IPS-18a (cell line): ENCODE measurements at regions not wholly inside any gene's neighbourhood (a gene's known extent, or its start where the extent isn't known, plus 50 kb on each side); places are given as distances from the start of the nearest gene placed in this dataset.

Source experiments
- H3K27ac ChIP-seq: one replicate; pipeline ENCODE4 v1.5.1; 2013; ENCODE audit warnings: low read length
- H3K27me3 ChIP-seq: one replicate; pipeline ENCODE4 v1.6.1; 2013; ENCODE audit warnings: mild to moderate bottlenecking, low read length; ENCODE audit not compliant: control insufficient read depth, insufficient read depth
- H3K36me3 ChIP-seq: one replicate; pipeline ENCODE4 v1.6.1; 2013; ENCODE audit warnings: low read depth, low read length; ENCODE audit not compliant: control insufficient read depth
- H3K4me1 ChIP-seq: one replicate; pipeline ENCODE4 v1.6.1; 2013; ENCODE audit warnings: low read depth, low read length; ENCODE audit not compliant: control insufficient read depth
- H3K4me3 ChIP-seq: one replicate; pipeline ENCODE4 v1.5.1; 2013; ENCODE audit warnings: low read length
- H3K9ac ChIP-seq: one replicate; pipeline ENCODE4 v1.6.1; 2013; ENCODE audit warnings: mild to moderate bottlenecking, low read length, moderate library complexity
- H3K9me3 ChIP-seq: one replicate; pipeline ENCODE4 v1.6.1; 2013; ENCODE audit warnings: low read depth, low read length; ENCODE audit not compliant: control insufficient read depth

DNA sequence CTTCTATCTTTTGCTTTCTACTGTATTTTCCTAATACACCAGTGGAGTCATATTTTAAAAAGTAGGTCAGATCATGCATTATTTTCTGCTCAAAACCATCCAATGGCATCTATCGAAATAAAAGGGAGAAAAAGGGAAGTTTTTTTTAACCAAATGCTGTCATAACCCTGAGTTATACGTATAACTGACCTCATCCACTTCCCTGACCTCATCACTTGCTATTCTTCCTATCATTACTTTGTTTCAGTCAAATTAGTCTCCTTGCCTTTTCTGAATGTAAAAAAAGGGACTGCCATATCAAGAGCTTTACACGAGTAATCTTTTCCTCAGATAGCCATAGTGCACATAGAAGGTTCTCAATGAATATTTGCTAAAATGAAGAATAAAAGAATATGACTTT is 1383.6 kb downstream of the ZPLD1 start:
- Histone ChIP-seq H3K4me3 (no peak overlapping the region), H3K9me3 (no peaks in the 10 kb centered on the region), H3K9ac (no peak overlapping the region), H3K27me3 (no peaks in the 10 kb centered on the region), H3K27ac (no peak overlapping the region), H3K4me1 (peaks cover 20% of the 10 kb centered on the region), H3K36me3 (no peaks in the 10 kb centered on the region)

- H3K9me3 ChIP-seq: no peaks in the 10 kb centered on the region
- no peaks in the 10 kb centered on the region for H3K36me3 ChIP-seq
- H3K4me1 ChIP-seq: peaks cover 17% of the 10 kb centered on the region
- H3K27me3 ChIP-seq: no peaks in the 10 kb centered on the region
- H3K9ac ChIP-seq: no peak overlapping the region
- H3K27ac ChIP-seq: no peak overlapping the region
- H3K4me3 ChIP-seq: no peak overlapping the region
These were observed 1384.0 kb downstream of the ZPLD1 start for GRCh38 chr3:103818800-103819199.

DNA sequence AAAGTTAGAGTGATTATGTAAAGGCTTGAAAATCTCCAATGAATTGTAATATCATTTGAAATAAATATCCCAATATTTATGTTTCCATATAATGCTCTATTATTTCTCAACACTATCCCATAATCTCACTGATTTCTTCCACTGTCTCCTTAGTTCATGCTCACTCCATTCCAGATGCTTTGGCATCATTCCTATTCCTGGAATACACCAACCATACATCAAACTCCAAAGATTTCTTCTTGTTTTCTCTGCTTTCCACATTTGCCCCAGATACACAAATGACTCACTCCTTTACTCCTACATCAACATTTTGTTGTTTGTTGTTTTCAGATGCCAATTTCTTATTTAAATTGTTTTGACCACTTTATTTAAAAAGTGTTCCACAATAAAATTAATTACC is 1390.8 kb downstream of the ZPLD1 start:
- no peak overlapping the region for H3K4me3 ChIP-seq
- peaks cover 6% of the 10 kb centered on the region for H3K9me3 ChIP-seq
- no peak overlapping the region for H3K9ac ChIP-seq
- H3K27me3 ChIP-seq: no peaks in the 10 kb centered on the region
- no peaks in the 10 kb centered on the region for H3K36me3 ChIP-seq
- H3K27ac ChIP-seq: no peak overlapping the region
- no peaks in the 10 kb centered on the region for H3K4me1 ChIP-seq

DNA sequence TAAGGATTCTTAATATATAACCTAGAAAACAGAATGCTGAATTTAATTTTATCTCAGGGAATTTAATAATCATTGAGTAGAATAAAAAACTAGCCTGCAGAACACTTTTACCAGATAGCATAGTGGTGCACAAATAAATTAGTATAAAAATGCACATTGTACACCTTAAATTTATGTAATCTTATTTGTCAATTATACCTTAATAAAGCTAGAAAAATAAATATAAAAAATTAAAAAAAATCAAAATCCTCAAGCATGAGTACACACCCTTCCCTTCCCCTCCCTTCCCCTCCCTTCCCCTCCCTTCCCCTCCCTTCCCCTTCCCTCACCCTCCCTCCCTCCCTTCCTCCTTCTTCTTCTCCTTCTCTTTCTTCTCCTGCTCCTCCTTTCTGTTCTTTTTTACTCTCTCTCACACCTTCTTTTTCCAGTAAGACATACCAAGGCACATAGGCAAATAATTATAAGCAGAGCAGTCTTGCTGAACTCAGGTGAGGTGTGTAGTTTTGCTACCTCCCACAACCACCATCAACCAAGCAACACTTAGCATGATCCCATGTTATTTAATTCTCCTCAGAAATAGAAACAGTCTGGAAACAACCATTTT is 1395.0 kb downstream of the ZPLD1 start:
- H3K4me3 ChIP-seq: no peak overlapping the region
- H3K4me1 ChIP-seq: no peaks in the 10 kb centered on the region

DNA sequence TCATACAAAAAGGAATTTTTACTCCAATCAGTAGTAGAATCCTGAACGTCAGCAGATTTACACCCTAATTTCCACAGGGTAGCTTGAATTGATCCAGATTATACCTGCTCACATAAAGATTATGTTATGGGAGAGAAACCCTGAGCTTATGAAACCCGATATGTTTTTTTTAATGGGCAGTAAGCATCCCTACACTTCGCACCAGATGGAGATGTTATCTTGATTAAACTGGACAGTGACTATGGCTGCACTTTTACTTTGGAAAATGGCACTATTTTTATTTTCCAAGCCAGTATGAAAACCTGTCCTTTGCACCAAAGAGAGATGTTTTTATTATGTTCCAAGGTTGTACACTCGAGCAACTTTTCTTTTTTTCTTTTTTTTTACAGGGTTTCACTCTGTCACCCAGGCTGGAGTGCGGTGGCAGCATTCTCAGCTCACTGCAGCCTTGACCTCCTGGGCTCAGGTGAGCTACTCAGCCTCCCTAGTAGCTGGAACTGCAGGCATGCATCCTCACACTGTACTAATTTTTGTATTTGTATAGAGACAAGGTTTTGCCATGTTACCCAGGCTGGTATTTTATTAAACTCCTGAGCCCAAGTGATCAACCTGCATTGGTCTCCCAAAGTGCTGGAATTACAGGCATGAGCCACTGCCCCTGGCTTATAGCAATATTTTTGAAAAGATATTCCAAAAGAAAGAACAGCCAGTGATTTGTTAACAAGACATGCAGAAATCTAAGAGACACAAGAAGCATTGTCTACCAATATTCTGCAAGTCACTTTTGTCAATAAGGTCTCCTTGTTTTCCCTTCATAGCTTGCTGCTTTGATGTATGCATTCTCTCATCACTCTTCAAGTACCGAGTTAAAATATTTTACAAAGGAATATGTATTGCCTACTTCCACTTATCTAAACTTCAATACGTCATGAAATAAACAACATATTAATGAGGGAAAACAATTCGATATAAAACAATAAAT is 1412.6 kb downstream of the ZPLD1 start:
- no peak overlapping the region for H3K27ac ChIP-seq
- no peaks in the 10 kb centered on the region for H3K36me3 ChIP-seq
- no peaks in the 10 kb centered on the region for H3K9me3 ChIP-seq
- no peak overlapping the region for H3K9ac ChIP-seq
- H3K4me3 ChIP-seq: no peak overlapping the region
- no peaks in the 10 kb centered on the region for H3K27me3 ChIP-seq
- no peaks in the 10 kb centered on the region for H3K4me1 ChIP-seq

More for the DNA sequence above, 1395.0 kb downstream of the ZPLD1 start:
- peaks cover 6% of the 10 kb centered on the region for H3K9me3 ChIP-seq
- no peaks in the 10 kb centered on the region for H3K36me3 ChIP-seq
- H3K27ac ChIP-seq: no peak overlapping the region
- no peaks in the 10 kb centered on the region for H3K27me3 ChIP-seq
- H3K9ac ChIP-seq: no peak overlapping the region

DNA sequence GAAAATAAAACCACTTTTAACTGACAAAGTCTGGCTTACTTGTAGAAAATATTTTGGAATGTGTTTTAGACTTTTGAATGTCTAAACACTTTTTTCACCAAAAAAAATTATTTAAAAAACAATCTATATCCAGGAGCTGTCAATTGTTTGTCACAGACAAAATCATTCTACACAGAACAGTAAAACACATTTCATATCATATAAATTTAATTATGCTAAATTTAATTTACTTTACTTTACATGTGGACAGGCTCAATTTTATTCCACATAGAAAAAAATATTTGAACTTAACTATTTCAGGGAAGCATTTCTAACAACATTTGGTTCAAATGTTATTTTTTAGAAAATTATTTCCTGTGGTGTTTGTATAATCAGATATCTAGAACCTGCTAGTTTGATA is 1417.0 kb downstream of the ZPLD1 start:
- Histone ChIP-seq H3K9me3 (no peaks in the 10 kb centered on the region), H3K4me1 (no peaks in the 10 kb centered on the region), H3K9ac (no peak overlapping the region), H3K36me3 (no peaks in the 10 kb centered on the region), H3K27ac (no peak overlapping the region), H3K27me3 (no peaks in the 10 kb centered on the region), H3K4me3 (no peak overlapping the region)

- H3K9ac ChIP-seq: no peak overlapping the region
- no peak overlapping the region for H3K4me3 ChIP-seq
- no peak overlapping the region for H3K27ac ChIP-seq
- H3K4me1 ChIP-seq: peaks cover 4% of the 10 kb centered on the region
- H3K9me3 ChIP-seq: no peaks in the 10 kb centered on the region
- no peaks in the 10 kb centered on the region for H3K27me3 ChIP-seq
- H3K36me3 ChIP-seq: no peaks in the 10 kb centered on the region
These were observed 1427.6 kb downstream of the ZPLD1 start for GRCh38 chr3:103862415-103862814.

DNA sequence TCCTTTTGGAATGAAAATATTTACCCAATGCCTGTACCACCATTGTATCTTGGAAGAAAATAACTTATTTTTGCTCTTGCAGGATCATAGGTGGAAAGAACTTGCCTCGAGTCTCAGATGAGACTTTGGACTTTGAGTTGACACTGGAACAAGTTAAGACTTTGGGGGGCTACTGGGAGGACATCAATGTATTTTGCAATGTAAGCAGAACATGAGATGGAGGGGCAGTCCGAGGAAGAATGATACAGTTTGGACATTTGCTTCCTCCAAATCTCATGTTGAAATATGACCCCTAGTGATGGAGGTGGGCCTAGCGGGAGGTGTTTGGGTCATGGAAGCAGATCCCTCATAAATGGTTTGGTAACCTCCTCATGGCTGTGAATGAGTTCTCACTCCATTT is 1428.6 kb downstream of the ZPLD1 start:
- Histone ChIP-seq H3K9ac (no peak overlapping the region), H3K9me3 (no peaks in the 10 kb centered on the region), H3K27ac (no peak overlapping the region), H3K27me3 (no peaks in the 10 kb centered on the region), H3K36me3 (no peaks in the 10 kb centered on the region), H3K4me1 (peaks cover 4% of the 10 kb centered on the region), H3K4me3 (no peak overlapping the region)

- H3K4me1 ChIP-seq: no peaks in the 10 kb centered on the region
- no peaks in the 10 kb centered on the region for H3K9me3 ChIP-seq
- no peak overlapping the region for H3K27ac ChIP-seq
- H3K9ac ChIP-seq: no peak overlapping the region
- H3K27me3 ChIP-seq: no peaks in the 10 kb centered on the region
- H3K36me3 ChIP-seq: no peaks in the 10 kb centered on the region
- H3K4me3 ChIP-seq: no peak overlapping the region
These were observed 1431.3 kb downstream of the ZPLD1 start for GRCh38 chr3:103866113-103866512.

GRCh38 chr3:103873021-103873420 is 1438.2 kb downstream of the ZPLD1 start:
- Histone ChIP-seq H3K27me3 (no peaks in the 10 kb centered on the region), H3K4me3 (no peak overlapping the region), H3K9ac (no peak overlapping the region), H3K36me3 (no peaks in the 10 kb centered on the region), H3K4me1 (no peaks in the 10 kb centered on the region), H3K27ac (no peak overlapping the region), H3K9me3 (no peaks in the 10 kb centered on the region)

DNA sequence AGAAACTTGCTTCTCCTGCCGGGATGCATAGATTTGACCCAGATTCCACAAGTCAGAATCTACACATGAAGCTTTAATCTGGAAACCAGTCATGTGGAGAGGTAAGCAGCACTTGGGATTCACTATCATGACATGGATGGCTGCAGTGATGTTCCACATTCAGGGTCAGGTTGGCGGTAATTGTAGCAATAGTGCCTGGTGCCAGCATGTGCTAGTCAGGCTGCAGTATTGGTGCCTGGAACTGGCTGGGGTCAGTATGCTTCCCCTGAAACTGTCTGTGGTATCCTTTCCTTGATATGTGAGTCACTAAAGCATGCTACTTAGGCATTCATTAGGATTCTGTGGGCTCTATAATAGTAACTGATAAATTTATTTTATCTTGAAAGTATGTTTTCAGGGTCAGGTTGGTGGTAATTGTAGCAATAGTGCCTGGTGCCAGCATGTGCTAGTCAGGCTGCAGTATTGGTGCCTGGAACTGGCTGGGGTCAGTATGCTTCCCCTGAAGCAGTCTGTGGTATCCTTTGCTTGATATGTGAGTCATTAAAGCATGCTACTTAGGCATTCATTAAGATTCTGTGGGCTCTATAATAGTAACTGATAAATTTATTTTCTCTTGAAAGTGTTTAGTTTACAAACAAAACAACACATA is 1439.2 kb downstream of the ZPLD1 start:
- H3K4me3 ChIP-seq: no peak overlapping the region
- H3K9me3 ChIP-seq: no peaks in the 10 kb centered on the region
- no peaks in the 10 kb centered on the region for H3K4me1 ChIP-seq
- H3K27ac ChIP-seq: no peak overlapping the region
- no peaks in the 10 kb centered on the region for H3K36me3 ChIP-seq
- H3K27me3 ChIP-seq: no peaks in the 10 kb centered on the region
- H3K9ac ChIP-seq: no peak overlapping the region
